ENCODE measurements at regions not wholly inside any gene's neighbourhood (a gene's known extent, or its start where the extent isn't known, plus 50 kb on each side); places are given as distances from the start of the nearest gene placed in this dataset.
"Not testable (repeated sequence)": the region's sequence is repeated elsewhere in the genome, so short reads cannot be mapped to it uniquely, and the experiment has no call there.

DNA sequence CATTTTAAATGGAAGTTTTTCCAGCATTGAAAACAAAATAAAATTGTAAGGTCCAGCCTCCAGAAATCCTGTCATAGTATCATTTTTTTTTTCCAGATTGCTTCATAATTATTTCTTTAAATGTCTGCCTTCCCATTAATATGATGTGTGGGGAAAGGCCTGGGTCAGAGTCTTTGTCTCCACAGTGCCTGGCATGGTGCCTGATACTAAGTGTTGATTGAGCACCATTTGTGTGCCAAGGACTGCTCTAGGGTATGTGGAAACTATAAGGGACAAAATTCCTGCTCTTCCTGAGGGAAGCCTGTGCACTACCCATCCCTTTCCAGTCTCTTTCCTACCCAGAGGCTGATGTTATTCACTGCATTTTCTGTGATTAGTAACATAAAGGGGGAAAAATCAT, 53.1 kb upstream of the BEND4 start:
- Histone ChIP-seq H3K27ac (no peak overlapping the region), H3K4me3 (no peak overlapping the region)

DNA sequence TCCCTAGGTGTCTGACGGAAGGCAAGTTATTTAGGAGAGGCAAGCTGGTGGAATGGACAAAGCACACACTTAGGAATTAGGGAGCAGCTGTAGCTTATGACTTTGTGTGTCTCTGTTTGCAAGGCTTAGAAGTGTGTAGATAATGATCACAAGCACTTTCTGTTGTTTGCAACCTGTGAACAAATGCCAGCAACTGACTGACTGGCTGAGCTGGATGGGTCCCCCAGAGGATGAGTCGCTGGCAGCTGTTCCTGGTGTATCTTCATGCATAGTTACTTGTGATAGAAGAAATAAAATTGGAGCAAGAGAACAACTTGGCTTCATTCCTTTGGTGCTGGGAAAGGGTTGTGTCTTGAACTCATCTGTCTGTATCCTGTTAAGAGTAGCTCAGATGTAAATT, 64.2 kb upstream of the BEND4 start:
- no peak overlapping the region for H3K4me3 ChIP-seq
- no peak overlapping the region for H3K27ac ChIP-seq

DNA sequence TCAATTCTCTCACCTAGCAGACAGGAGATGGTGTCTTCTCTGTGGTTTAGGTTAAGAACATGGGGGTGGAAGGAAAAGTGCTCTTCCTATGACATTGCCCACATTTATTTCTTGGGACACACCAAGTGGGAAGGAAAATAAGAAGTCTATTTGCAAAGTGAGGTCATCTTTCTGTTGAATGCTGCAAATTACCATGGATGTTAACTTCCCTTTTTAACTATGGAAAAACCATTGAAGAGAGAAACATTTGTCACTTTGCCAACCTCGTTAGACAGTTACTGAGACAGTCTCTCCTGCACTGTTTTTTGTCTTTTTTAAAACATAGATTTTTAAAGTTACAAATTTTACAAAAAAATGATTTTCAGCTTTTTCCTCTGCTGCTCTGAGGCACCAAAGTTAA, 72.8 kb upstream of the BEND4 start:
- H3K4me3 ChIP-seq: no peak overlapping the region
- no peak overlapping the region for H3K27ac ChIP-seq

- no peak overlapping the region for H3K27ac ChIP-seq
- no peak overlapping the region for H3K4me3 ChIP-seq
Measured at GRCh38 chr4:42234817-42235216, 82.4 kb upstream of the BEND4 start.

- Histone ChIP-seq H3K27ac (no peak overlapping the region), H3K4me3 (no peak overlapping the region)
Measured at GRCh38 chr4:42235304-42236021, 83.0 kb upstream of the BEND4 start.

GRCh38 chr4:42237010-42237409, 84.6 kb upstream of the BEND4 start:
- H3K4me3 ChIP-seq: no peak overlapping the region

DNA sequence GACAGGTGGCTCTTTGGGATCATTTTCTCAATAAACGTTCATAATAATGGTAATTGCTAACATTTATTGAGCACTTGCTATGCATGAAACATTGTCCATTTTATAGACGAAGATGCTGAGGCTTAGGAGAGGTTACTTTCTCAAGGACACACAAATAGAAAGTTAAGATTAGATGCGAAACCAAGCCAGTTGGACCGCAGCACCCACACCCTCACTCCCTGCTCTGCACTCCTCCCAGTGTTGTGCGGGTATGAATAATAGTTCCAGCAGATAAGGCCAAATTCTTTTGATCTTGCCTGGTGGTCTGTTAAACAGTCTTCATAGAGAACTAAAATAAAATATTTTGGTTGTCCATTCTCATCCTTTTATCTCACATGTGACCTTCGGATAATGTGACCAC, 85.0 kb upstream of the BEND4 start:
- Histone ChIP-seq H3K4me3 (no peak overlapping the region), H3K27ac (no peak overlapping the region)

More at GRCh38 chr4:42237010-42237409, 84.6 kb upstream of the BEND4 start:
- no peak overlapping the region for H3K27ac ChIP-seq

DNA sequence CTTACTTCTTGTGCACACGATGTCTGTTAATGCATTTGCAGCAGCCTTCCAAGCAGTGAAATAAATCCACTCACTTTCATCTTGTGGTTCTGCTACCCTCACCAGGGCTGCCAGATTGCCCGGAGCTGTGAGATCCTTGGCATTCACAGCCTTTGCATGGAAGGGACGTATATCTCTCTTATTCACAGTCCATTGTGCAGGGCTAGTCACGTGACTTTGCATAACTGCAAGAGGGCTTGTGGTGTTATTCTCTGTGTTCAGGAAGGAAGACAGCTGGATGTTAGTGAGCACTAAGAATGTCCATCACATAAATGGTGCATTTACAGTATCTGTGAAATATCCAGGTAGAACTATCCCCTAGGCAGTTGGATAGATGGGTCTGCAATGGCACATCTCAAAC, 96.5 kb upstream of the BEND4 start:
- Histone ChIP-seq H3K27ac (no peak overlapping the region), H3K4me3 (no peak overlapping the region)

DNA sequence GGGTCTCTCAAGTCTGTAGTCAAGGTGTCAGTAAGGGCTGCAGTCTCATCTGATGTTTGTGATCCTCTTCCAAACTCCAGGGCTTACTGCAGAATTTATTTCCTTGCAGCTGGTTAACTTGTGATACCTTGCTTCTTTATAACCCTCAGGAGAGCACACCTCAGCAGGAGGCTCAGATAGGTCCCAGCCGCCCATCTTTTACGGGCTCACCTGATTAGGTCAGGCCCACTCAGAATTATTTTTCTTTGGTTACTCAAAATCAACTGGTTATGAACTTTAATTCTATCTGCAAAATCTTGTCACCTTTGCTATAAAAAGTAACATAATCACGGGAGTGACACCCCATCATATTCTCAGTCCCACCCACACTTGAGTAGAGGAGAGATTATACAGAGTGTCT, 99.9 kb upstream of the BEND4 start:
- Histone ChIP-seq H3K27ac (no peak overlapping the region), H3K4me3 (no peak overlapping the region)

DNA sequence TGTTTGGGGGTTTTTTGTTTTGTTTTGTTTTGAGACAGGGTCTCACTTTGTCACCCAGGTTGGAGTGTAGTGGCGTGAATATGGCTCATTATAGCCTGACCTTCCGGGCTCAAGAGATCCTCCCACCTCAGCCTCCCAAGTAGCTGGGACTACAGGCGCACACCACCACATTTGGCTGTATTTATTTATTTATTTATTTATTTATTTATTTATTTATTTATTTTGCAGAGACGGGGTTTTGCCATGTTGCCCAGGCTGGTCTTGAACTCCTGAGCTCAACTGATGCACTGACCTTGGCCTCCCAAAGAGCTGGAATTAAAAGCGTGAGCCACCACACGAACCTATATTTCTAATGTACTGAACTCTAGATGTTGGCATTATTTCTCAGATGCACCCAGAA, 105.2 kb upstream of the BEND4 start:
- H3K4me3 ChIP-seq, H3K27ac ChIP-seq: not testable (repeated sequence)

DNA sequence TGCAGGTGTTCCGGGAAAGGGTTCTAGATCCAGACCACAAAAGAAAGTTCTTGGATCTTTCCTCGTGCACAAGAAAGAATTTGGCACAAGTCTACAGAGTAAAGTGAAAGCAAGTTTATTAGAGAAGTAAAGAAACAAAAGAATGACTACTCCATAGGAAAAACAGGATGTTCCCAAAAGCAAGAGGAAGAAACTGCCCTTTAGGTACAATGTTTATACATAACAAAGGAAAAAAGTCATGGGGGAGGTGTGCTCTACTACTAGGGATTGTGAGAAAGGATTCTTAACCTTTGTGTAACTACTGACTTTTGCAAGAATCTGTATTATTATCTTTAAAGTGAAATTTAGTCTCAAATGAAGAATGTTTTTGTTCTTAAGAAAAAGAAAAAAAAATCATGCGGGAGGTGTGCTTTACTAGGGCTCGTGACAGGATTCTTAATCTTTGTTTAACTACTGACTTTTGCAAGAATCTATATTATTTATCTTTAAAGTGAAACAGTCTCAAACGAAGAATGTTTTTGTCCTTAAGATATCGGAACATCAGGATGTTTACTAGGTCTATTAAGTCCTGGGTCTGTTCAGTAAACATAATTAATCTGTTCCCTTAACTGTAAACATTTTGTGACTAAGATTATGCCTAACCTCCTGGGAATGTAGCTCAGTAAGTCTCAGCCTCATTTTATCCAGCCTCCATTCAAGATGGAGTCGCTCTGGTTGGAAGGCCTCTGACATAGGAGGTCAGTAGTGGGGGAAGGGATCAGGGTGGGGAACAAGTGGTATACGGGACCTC, 110.4 kb upstream of the BEND4 start:
- H3K4me3 ChIP-seq: no peak overlapping the region
- H3K27ac ChIP-seq: peak overlapping the region in 3 of 21 experiments; percentile 2 to 71 (median 18)

DNA sequence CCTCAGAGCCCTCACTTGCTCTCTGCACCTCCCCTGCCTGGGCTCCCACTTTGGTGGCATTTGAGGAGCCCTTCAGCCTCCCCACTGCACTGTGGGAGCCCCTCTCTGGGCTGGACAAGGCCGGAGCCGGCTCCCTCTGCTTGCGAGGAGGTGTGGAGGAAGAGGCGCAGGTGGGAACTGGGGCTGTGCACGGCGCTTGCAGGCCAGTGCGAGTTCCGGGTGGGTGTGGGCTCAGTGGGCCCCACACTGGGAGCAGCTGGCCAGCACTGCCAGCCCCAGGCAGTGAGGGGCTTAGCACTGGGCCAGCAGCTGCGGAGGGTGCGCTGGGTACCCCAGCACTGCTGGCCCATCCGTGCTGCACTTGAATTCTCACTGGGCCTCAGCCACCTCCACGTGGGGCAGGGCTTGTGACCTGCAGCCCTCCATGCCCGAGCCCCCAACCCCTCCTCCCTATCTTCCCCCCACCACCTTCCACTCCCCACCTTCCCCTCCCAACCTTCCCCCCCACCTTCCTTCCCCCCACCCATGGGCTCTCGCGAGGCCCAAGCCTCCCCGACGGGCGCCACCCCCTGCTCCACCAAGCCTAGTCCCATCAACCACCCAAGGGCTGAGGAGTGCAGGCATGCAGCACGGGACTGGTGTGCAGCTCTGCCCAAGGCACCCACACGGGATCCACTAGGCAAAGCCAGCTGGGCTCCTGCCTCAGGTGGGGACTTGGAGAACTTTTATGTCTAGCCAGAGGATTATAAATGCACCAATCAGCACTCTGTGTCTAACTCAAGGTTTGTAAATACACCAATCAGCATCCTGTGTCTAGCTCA, 113.5 kb upstream of the BEND4 start:
- H3K27ac ChIP-seq: no peak overlapping the region

GRCh38 chr4:42267724-42268123, 115.3 kb upstream of the BEND4 start:
- H3K27ac ChIP-seq: no peak overlapping the region
- H3K4me3 ChIP-seq: no peak overlapping the region

More for the DNA sequence above, 113.5 kb upstream of the BEND4 start:
- no peak overlapping the region for H3K4me3 ChIP-seq

DNA sequence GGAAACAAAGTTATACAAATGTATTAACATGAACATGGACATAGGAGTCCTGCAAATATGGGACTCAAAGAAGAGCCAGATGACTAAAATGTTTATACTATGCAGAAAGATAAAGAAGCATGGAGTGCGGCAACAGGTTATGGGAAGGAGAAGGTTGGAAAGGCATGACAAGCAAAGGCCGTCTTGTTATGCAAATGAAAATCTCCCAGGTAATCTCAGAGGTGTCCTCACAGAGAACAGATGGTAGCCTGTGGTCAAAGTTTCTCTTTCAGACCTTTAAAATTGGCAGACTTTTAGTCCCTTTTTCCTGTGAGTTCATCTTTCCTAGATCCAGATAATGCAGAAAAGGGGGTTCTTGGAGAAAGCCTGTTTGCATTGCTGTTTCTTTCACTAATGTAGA, 116.4 kb upstream of the BEND4 start:
- Histone ChIP-seq H3K27ac (no peak overlapping the region), H3K4me3 (no peak overlapping the region)

GRCh38 chr4:42271096-42271495, 118.6 kb upstream of the BEND4 start:
- H3K27ac ChIP-seq: no peak overlapping the region
- no peak overlapping the region for H3K4me3 ChIP-seq

DNA sequence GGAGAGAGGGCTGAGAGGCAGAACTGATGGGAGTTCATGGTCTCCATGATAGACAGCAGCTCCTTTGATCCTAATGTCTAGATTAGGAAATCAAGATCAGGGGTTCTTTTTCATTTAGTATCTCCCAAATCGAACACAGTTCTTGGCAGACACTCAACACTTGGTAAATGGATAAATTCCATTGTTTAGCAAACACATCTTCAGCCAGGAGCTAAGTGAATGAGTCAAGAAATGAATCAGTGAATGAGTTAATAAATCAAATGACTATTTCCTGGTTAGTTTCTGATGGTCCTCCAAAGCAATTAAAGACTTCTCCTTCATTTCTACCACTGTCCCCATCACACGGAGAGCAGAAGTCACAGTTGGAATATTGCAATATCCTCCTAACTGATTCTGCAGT, 120.0 kb upstream of the SHISA3 start:
- no peak overlapping the region for H3K4me3 ChIP-seq
- no peak overlapping the region for H3K27ac ChIP-seq

DNA sequence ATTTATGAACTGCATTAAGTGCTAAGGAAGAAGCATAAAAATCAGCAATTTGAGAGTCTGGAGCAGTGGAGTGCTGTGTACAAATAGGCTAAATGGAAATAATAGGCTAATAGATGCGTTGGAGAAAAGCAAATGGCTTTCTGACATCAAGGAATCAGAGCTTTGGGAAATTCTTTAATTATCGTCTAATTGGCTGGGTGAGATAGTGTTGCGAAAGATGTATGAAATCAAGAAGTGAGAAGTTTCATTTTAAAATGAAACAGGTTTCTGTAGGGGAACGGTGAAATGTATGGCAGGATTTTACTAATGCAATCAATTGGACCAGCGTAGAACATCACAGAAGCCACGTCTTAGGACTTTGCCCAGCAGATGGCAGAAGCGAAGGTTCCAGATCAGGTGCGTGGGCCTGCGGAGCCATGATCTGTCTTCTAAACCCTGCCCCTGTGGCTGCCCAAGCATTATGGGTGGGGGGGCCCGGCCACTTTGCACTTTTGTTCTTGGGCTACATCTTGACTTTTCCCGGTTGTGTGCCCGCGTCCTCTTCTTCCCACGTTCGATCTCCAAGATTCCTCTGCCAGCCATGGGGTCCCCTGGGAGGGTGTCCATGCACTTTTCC, 118.5 kb upstream of the SHISA3 start:
- Histone ChIP-seq H3K4me3 (no peak overlapping the region), H3K27ac (no peak overlapping the region)

DNA sequence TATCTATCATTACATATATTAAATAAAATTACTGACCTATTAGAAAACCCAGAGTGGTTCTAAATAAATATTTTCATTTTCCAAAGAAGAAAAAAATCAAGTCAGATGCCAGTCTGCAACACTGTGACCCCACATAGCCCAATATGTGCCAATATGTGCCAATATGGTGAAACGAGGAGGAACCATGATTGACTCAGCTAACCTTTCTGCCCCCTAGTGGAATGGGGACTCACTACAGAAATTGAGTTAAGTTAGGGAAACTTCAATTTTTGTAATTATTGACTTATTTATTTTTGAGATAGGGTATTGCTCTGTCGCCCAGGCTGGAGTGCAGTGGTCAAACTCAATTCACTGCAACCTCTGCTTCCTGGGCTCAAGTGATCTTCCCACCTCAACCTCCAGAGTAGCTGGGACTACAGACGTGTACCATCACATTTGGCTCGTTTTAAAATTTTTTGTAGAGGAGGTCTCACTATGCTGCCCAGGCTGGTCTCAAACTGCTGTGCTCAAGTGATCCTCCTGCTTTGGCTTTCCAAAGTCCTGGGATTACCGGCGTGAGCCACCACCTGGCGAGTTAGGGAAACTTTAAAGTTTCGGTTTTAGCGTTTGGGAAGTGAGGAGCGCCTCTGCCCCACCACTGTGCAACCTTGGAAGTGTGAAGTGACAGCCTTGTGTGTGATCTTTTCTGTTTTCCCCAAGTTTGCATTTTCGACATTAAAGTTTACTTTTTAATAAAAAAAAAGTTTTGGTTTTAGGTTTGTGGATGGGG, 116.8 kb upstream of the SHISA3 start:
- Histone ChIP-seq H3K4me3 (no peak overlapping the region), H3K27ac (no peak overlapping the region)

GRCh38 chr4:42281324-42282020, 115.8 kb upstream of the SHISA3 start:
- Histone ChIP-seq H3K4me3 (no peak overlapping the region), H3K27ac (no peak overlapping the region)
